NCI-H1417 treated with DMSO at 0.1 percent for 48 hours (cell line): ENCODE measurements at regions not wholly inside any gene's neighbourhood (a gene's known extent, or its start where the extent isn't known, plus 50 kb on each side); places are given as distances from the start of the nearest gene placed in this dataset.
"Not testable (repeated sequence)": the region's sequence is repeated elsewhere in the genome, so short reads cannot be mapped to it uniquely, and the experiment has no call there.

ENCODE experiments used
- DNase-seq: peaks from one replicate; lab custom pipeline; 2025; lab: John Stamatoyannopoulos, UW

GRCh38 chr5:152456815-152457443, 51.9 kb upstream of the NMUR2 start:
- DNase-seq = no peak

GRCh38 chr5:152462021-152462721, 57.1 kb upstream of the NMUR2 start:
- no peak for DNase-seq

GRCh38 chr5:152464048-152464447, 59.0 kb upstream of the NMUR2 start:
- DNase-seq = no peak

- no peak for DNase-seq
Measured at GRCh38 chr5:152465140-152465539, 60.1 kb upstream of the NMUR2 start.

- DNase-seq = no peak
Measured at GRCh38 chr5:152466085-152466745, 61.1 kb upstream of the NMUR2 start.

GRCh38 chr5:152470167-152470566, 65.1 kb upstream of the NMUR2 start:
- DNase-seq = no peak

- no peak for DNase-seq
Measured at GRCh38 chr5:152472083-152472482, 67.0 kb upstream of the NMUR2 start.

- no peak for DNase-seq
Measured at GRCh38 chr5:152474961-152475360, 69.9 kb upstream of the NMUR2 start.

- no peak for DNase-seq
Measured at GRCh38 chr5:152477536-152477935, 72.5 kb upstream of the NMUR2 start.

GRCh38 chr5:152479866-152480265, 74.8 kb upstream of the NMUR2 start:
- not testable (repeated sequence) for DNase-seq

- not testable (repeated sequence) for DNase-seq
Measured at GRCh38 chr5:152480677-152481076, 75.6 kb upstream of the NMUR2 start.

- DNase-seq = no peak
Measured at GRCh38 chr5:152487130-152487529, 82.1 kb upstream of the NMUR2 start.

- no peak for DNase-seq
Measured at GRCh38 chr5:152488869-152489268, 83.8 kb upstream of the NMUR2 start.

GRCh38 chr5:152499814-152500535, 94.9 kb upstream of the NMUR2 start:
- no peak for DNase-seq

- no peak for DNase-seq
Measured at GRCh38 chr5:152501294-152501693, 96.2 kb upstream of the NMUR2 start.

GRCh38 chr5:152503206-152503605, 98.1 kb upstream of the NMUR2 start:
- DNase-seq = no peak

GRCh38 chr5:152505442-152506042, 100.5 kb upstream of the NMUR2 start:
- DNase-seq = no peak

- DNase-seq = no peak
Measured at GRCh38 chr5:152511120-152511519, 106.0 kb upstream of the NMUR2 start.

- DNase-seq = no peak
Measured at GRCh38 chr5:152511531-152512132, 106.6 kb upstream of the NMUR2 start.

GRCh38 chr5:152514827-152515397, 109.8 kb upstream of the NMUR2 start:
- no peak for DNase-seq

GRCh38 chr5:152523964-152524363, 118.9 kb upstream of the NMUR2 start:
- no peak for DNase-seq
